Spleen (tissue), 7 donors: ENCODE measurements at regions not wholly inside any gene's neighbourhood (a gene's known extent, or its start where the extent isn't known, plus 50 kb on each side); places are given as distances from the start of the nearest gene placed in this dataset.

Experiments used
- CTCF ChIP-seq, 11 experiments: fragments of 200-600 bp in 7 of 11; fragments of 450-650 bp in 4 of 11; sonication (generic) in 4 of 11; IDR thresholded peaks in 8 of 11; conservative IDR thresholded peaks in 3 of 11; 1 replicate in 7 of 11; 2 replicates in 4 of 11; pipeline versions ENCODE4 v1.4.0 to v1.8.0; 2016 to 2021; ENCODE audit warnings: antibody characterized with exemption in 11 of 11, inconsistent platforms in 4 of 11, mild to moderate bottlenecking in 1 of 11
- POLR2A ChIP-seq, 3 donors: fragments of 450-650 bp; IDR thresholded peaks; one replicate each; pipeline ENCODE4 v1.5.1; 2017; ENCODE audit warnings: antibody characterized with exemption in 3 of 3, mild to moderate bottlenecking in 1 of 3
- POLR2AphosphoS5 ChIP-seq, 3 donors: sonication (generic); formaldehyde crosslinking; IDR thresholded peaks; one replicate each; pipeline ENCODE4 v1.5.1; 2017; ENCODE audit warnings: antibody characterized with exemption in 3 of 3
- donor health status: DM: no; HTN: no; CAD: no; lungs with moderate emphysema.
- donor health status: DM: no; HTN: no; CAD: no.
- donor health status: DM: no; HTN: no; CAD: no.

- no peak for TF ChIP-seq CTCF (IDR thresholded peaks at IDR 0.05 in 8 of 11, conservative IDR thresholded peaks at IDR 0.05 in 3 of 11)
- TF ChIP-seq POLR2AphosphoS5 (IDR thresholded peaks at IDR 0.05), result no peak
- TF ChIP-seq POLR2A (IDR thresholded peaks at IDR 0.05), result no peak
Measured at GRCh38 chr1:228838717-228839500, 103.6 kb downstream of the RHOU start.
